ENCODE measurements at regions not wholly inside any gene's neighbourhood (a gene's known extent, or its start where the extent isn't known, plus 50 kb on each side); places are given as distances from the start of the nearest gene placed in this dataset.
A peak's percentile ranks its signal among the peaks of the same experiment; 100 is the strongest.

GRCh38 chr2:167423731-167424130 is 535.5 kb downstream of the XIRP2 start:
- TF ChIP-seq POLR2A (IDR thresholded peaks at IDR 0.05) = no peak
- no peak for TF ChIP-seq CTCF (IDR thresholded peaks at IDR 0.05)
- no peak for DNase-seq
- no peaks in the 10 kb centered on the region for H3K9me3 ChIP-seq
- H3K4me1 ChIP-seq = no peaks in the 10 kb centered on the region
- no peak overlapping the region for H3K4me3 ChIP-seq
- H3K27ac ChIP-seq = no peak overlapping the region
- H3K27me3 ChIP-seq = no peaks in the 10 kb centered on the region
- no peaks in the 10 kb centered on the region for H3K36me3 ChIP-seq

- Histone ChIP-seq H3K27ac (no peak overlapping the region), H3K27me3 (no peaks in the 10 kb centered on the region), H3K4me3 (no peak overlapping the region), H3K9me3 (no peaks in the 10 kb centered on the region), H3K36me3 (no peaks in the 10 kb centered on the region), H3K4me1 (no peaks in the 10 kb centered on the region)
- TF ChIP-seq POLR2A (IDR thresholded peaks at IDR 0.05) = no peak
- TF ChIP-seq CTCF (IDR thresholded peaks at IDR 0.05) = no peak
- DNase-seq = no peak
These were observed 531.9 kb downstream of the XIRP2 start for GRCh38 chr2:167420211-167420610.

- Histone ChIP-seq H3K27me3 (no peaks in the 10 kb centered on the region), H3K36me3 (no peaks in the 10 kb centered on the region), H3K4me1 (no peaks in the 10 kb centered on the region), H3K9me3 (no peaks in the 10 kb centered on the region), H3K4me3 (no peak overlapping the region), H3K27ac (no peak overlapping the region)
- TF ChIP-seq CTCF (IDR thresholded peaks at IDR 0.05) (no peak), POLR2A (IDR thresholded peaks at IDR 0.05) (no peak)
- no peak for DNase-seq
These were observed 526.8 kb downstream of the XIRP2 start for GRCh38 chr2:167415068-167415467.

- H3K36me3 ChIP-seq = no peaks in the 10 kb centered on the region
- H3K27me3 ChIP-seq = no peaks in the 10 kb centered on the region
- H3K4me3 ChIP-seq = no peak overlapping the region
- no peaks in the 10 kb centered on the region for H3K4me1 ChIP-seq
- no peaks in the 10 kb centered on the region for H3K9me3 ChIP-seq
- H3K27ac ChIP-seq = no peak overlapping the region
- TF ChIP-seq POLR2A (IDR thresholded peaks at IDR 0.05) = no peak
- TF ChIP-seq CTCF (IDR thresholded peaks at IDR 0.05) = peak in 2 of 6 experiments; percentile 45 to 47
- DNase-seq = no peak
These were observed 523.1 kb downstream of the XIRP2 start for GRCh38 chr2:167411367-167411766.

- no peak overlapping the region for H3K4me3 ChIP-seq
- TF ChIP-seq CTCF (IDR thresholded peaks at IDR 0.05) = no peak
- no peaks in the 10 kb centered on the region for H3K36me3 ChIP-seq
- no peaks in the 10 kb centered on the region for H3K27me3 ChIP-seq
- no peaks in the 10 kb centered on the region for H3K9me3 ChIP-seq
- no peak for DNase-seq
- no peaks in the 10 kb centered on the region for H3K4me1 ChIP-seq
- H3K27ac ChIP-seq = no peak overlapping the region
These were observed 518.3 kb downstream of the XIRP2 start for GRCh38 chr2:167406558-167406957.

GRCh38 chr2:167404627-167405284 is 516.5 kb downstream of the XIRP2 start:
- Histone ChIP-seq H3K27ac (no peak overlapping the region), H3K27me3 (no peaks in the 10 kb centered on the region), H3K9me3 (no peaks in the 10 kb centered on the region), H3K4me3 (no peak overlapping the region), H3K4me1 (no peaks in the 10 kb centered on the region), H3K36me3 (no peaks in the 10 kb centered on the region)
- DNase-seq = no peak
- TF ChIP-seq CTCF (IDR thresholded peaks at IDR 0.05) (no peak), POLR2A (IDR thresholded peaks at IDR 0.05) (no peak)
